ENCODE measurements at regions not wholly inside any gene's neighbourhood (a gene's known extent, or its start where the extent isn't known, plus 50 kb on each side); places are given as distances from the start of the nearest gene placed in this dataset.
"Not testable (repeated sequence)": the region's sequence is repeated elsewhere in the genome, so short reads cannot be mapped to it uniquely, and the experiment has no call there.

DNA sequence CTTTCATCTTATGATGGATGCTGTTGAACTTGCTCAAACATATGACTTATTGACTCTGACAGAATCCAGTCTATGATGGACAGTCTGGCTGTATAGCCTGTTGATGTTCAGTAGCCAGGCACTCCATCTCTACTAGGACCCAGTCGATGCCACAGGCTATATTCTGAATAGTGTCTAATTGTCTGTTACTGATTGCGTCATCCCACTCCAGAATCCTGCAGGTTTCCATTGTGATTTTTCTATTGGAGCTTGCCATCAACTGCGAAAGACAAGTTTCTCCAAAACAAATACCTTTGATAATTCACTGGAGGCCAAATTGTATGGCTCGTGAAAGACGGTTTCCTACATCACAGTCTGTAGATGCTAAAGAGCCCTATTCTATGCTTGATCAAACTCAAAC lies 481.7 kb upstream of the CHORDC1 start:
- Histone ChIP-seq H3K36me3 (ENCODE audit: control insufficient read depth, insufficient read depth, low read length) (no peaks in the 10 kb centered on the region), H3K4me1 (ENCODE audit: control insufficient read depth, insufficient read depth, low read length) (no peaks in the 10 kb centered on the region)

DNA sequence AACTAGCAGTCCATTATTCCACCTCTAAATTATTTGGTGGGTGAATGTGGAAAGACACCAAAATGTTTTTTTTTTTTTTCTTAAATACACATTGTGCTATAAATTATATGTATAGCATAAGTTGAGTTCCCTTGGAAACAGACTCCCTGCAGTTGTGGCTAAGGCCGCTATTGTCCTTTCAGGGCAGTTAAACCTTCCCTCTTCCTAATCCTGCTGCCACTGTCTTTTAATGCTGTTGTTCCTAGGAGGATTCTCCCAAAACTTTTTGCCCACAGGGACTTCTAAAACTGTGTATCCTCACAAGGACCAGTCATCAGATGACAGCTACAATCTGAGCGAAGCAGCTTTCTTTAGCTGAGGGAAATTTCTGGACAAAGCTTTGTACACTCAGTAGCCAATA lies 478.9 kb upstream of the CHORDC1 start:
- no peaks in the 10 kb centered on the region for H3K4me1 ChIP-seq (ENCODE audit: control insufficient read depth, insufficient read depth, low read length)

More for the DNA sequence above, 481.7 kb upstream of the CHORDC1 start:
- H3K4me3 ChIP-seq (ENCODE audit: low read depth, low read length), result no peak overlapping the region
- H3K9me3 ChIP-seq (ENCODE audit: control insufficient read depth, insufficient read depth, low read length), result no peaks in the 10 kb centered on the region
- no peaks in the 10 kb centered on the region for H3K27me3 ChIP-seq (ENCODE audit: control insufficient read depth, insufficient read depth, low read length)
- no peak overlapping the region for H3K9ac ChIP-seq (ENCODE audit: low read depth, low read length)

DNA sequence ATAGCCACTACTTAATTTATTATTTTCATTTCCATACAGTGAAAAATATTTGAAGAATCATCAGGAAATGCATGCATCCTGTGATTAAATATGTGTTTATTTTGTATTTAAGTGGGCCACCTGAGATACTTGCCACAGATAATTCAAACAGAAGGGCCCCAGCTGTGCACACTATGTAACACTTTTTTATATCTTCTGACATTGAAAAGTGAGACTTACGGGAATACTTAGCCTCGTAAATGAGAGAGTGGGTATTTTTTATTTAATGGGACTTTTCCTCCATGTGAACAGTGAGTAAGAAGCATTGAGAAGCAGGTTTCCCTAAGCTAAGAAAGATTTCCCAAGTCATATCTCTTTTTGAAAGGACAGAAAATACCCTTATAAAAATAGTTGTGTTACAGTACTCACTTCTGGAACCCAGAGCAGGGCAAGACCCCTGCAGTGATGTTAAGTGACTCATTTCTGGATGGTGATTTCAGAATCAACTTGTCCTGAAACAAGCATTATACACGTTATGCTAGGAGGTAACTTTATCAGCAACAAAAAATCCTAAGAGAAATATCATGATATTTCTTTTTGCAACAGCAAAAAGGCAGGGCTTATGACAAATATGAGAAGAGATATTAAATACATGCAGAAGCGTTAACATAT lies 478.1 kb upstream of the CHORDC1 start:
- H3K4me3 ChIP-seq (ENCODE audit: low read depth, low read length), result no peak overlapping the region

More for the DNA sequence above, 478.9 kb upstream of the CHORDC1 start:
- Histone ChIP-seq H3K27me3 (ENCODE audit: control insufficient read depth, insufficient read depth, low read length) (no peaks in the 10 kb centered on the region), H3K9ac (ENCODE audit: low read depth, low read length) (no peak overlapping the region), H3K4me3 (ENCODE audit: low read depth, low read length) (no peak overlapping the region), H3K36me3 (ENCODE audit: control insufficient read depth, insufficient read depth, low read length) (no peaks in the 10 kb centered on the region), H3K9me3 (ENCODE audit: control insufficient read depth, insufficient read depth, low read length) (no peaks in the 10 kb centered on the region)

DNA sequence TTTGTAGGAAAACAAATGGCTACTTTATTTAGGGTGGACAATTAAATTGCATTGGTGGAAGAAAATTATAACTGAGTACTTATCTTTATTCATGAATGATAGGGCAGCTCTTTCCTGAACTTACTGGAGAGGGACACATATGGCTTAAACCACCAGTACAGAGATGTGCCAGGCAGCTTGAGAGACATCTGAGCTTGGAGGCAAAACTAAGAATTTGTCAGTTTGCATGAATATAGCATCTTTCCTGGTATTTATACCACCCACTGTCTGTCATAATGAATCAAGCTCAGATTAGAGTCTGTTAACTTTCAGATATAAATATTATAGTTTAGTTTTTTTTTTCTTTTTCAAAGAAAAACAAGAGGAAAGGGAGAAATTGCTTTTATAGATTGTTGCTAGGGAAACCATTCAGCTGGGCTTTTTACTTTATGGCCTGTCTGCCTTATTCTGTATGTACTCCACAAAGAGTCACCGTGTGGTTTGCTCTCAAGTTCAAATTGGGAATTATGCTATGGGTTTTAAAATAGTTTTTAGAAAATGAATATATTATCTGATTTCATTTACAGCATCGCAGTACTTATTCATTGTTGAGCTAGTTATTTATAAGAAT lies 477.0 kb upstream of the CHORDC1 start:
- Histone ChIP-seq H3K9me3 (ENCODE audit: control insufficient read depth, insufficient read depth, low read length) (no peaks in the 10 kb centered on the region), H3K4me1 (ENCODE audit: control insufficient read depth, insufficient read depth, low read length) (no peaks in the 10 kb centered on the region), H3K9ac (ENCODE audit: low read depth, low read length) (no peak overlapping the region), H3K27me3 (ENCODE audit: control insufficient read depth, insufficient read depth, low read length) (no peaks in the 10 kb centered on the region), H3K36me3 (ENCODE audit: control insufficient read depth, insufficient read depth, low read length) (no peaks in the 10 kb centered on the region), H3K4me3 (ENCODE audit: low read depth, low read length) (no peak overlapping the region)

More for the DNA sequence above, 478.1 kb upstream of the CHORDC1 start:
- Histone ChIP-seq H3K9me3 (ENCODE audit: control insufficient read depth, insufficient read depth, low read length) (no peaks in the 10 kb centered on the region), H3K36me3 (ENCODE audit: control insufficient read depth, insufficient read depth, low read length) (no peaks in the 10 kb centered on the region), H3K9ac (ENCODE audit: low read depth, low read length) (no peak overlapping the region), H3K27me3 (ENCODE audit: control insufficient read depth, insufficient read depth, low read length) (no peaks in the 10 kb centered on the region), H3K4me1 (ENCODE audit: control insufficient read depth, insufficient read depth, low read length) (no peaks in the 10 kb centered on the region)

DNA sequence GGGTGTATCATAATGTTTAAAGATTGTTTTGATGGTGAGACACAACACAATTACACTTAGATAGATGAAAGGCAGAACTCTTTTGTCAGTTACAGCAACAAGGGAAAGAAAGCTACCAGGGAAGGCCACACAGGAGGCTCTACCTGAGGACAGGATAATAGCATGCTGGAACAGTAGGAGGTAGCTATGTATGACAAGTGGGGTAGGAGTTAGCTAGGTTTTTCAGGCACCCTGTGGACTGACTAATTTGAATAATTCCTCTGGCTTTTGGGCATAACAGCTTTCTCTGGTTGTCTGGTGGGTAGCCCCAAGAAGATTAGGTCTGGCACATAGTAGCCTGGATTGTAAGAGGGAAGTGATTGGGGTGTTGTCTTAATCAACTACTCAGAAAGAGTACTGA lies 475.4 kb upstream of the CHORDC1 start:
- H3K9ac ChIP-seq (ENCODE audit: low read depth, low read length), result no peak overlapping the region

DNA sequence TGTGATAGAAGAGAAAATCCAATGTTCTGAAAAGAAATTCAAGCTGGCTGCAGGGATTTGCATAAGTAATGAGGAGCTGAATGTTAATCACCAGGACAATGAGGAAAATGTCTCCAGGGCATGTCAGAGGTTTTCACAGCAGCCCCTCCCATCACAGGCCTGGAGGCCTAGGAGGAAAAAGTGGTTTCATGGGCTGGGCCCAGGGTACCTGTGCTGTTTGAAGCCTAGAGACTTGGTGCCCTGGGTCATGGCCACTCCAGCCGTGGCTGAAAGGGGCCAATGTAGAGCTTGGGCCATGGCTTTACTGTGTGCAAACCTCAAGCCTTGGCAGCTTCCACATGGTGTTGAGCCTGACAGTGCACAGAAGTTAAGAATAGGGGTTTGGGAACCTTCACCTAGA lies 452.6 kb upstream of the CHORDC1 start:
- not testable (repeated sequence) for H3K9ac ChIP-seq (ENCODE audit: low read depth, low read length); H3K9me3 ChIP-seq (ENCODE audit: control insufficient read depth, insufficient read depth, low read length)

More for the DNA sequence above, 475.4 kb upstream of the CHORDC1 start:
- Histone ChIP-seq H3K36me3 (ENCODE audit: control insufficient read depth, insufficient read depth, low read length) (no peaks in the 10 kb centered on the region), H3K4me1 (ENCODE audit: control insufficient read depth, insufficient read depth, low read length) (no peaks in the 10 kb centered on the region), H3K27me3 (ENCODE audit: control insufficient read depth, insufficient read depth, low read length) (no peaks in the 10 kb centered on the region), H3K9me3 (ENCODE audit: control insufficient read depth, insufficient read depth, low read length) (no peaks in the 10 kb centered on the region), H3K4me3 (ENCODE audit: low read depth, low read length) (no peak overlapping the region)

DNA sequence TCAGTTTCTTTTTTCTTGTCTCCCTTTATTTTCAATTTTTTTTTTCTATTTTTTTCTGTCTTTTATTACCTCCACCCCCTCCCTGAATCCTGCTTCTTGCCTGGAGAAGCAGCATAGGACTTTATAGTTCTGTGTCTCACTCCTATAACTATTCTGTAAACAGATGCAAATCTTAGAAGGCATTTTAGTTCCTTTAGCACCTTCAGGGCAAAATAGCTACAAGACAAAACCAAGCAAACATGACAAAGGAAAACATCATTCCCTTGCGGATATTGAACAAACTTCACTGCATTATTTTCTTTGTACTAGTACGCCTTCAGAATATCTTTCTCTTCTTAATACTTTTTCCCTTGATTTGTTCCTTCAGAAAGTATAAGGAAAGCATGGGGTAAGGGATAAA lies 446.2 kb upstream of the CHORDC1 start:
- H3K9me3 ChIP-seq (ENCODE audit: control insufficient read depth, insufficient read depth, low read length), result no peaks in the 10 kb centered on the region
- no peaks in the 10 kb centered on the region for H3K4me1 ChIP-seq (ENCODE audit: control insufficient read depth, insufficient read depth, low read length)
- no peak overlapping the region for H3K9ac ChIP-seq (ENCODE audit: low read depth, low read length)
- H3K4me3 ChIP-seq (ENCODE audit: low read depth, low read length), result no peak overlapping the region
- H3K27me3 ChIP-seq (ENCODE audit: control insufficient read depth, insufficient read depth, low read length), result no peaks in the 10 kb centered on the region
- no peaks in the 10 kb centered on the region for H3K36me3 ChIP-seq (ENCODE audit: control insufficient read depth, insufficient read depth, low read length)

More for the DNA sequence above, 452.6 kb upstream of the CHORDC1 start:
- not testable (repeated sequence) for H3K36me3 ChIP-seq (ENCODE audit: control insufficient read depth, insufficient read depth, low read length); H3K4me3 ChIP-seq (ENCODE audit: low read depth, low read length); H3K27me3 ChIP-seq (ENCODE audit: control insufficient read depth, insufficient read depth, low read length); H3K4me1 ChIP-seq (ENCODE audit: control insufficient read depth, insufficient read depth, low read length)

DNA sequence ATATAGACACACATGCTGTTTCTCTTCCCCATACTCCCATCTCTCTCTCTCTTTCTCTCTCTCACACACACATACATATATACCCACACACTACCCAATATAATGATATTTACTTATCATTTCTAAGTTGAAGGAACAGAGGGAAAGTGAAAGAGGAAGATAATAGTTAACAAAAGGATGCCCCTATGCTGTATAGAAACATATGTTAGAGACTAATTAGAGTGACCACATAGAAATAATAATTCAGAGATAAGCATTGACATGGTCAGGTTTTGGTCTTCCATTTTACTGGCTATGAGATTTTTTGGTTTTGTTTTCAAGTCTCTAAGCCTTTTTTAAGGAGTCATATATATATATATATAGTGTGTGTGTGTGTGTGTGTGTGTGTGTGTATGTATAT lies 445.7 kb upstream of the CHORDC1 start:
- Histone ChIP-seq H3K9me3 (ENCODE audit: control insufficient read depth, insufficient read depth, low read length) (no peaks in the 10 kb centered on the region), H3K9ac (ENCODE audit: low read depth, low read length) (no peak overlapping the region), H3K4me3 (ENCODE audit: low read depth, low read length) (no peak overlapping the region), H3K4me1 (ENCODE audit: control insufficient read depth, insufficient read depth, low read length) (no peaks in the 10 kb centered on the region), H3K27me3 (ENCODE audit: control insufficient read depth, insufficient read depth, low read length) (no peaks in the 10 kb centered on the region), H3K36me3 (ENCODE audit: control insufficient read depth, insufficient read depth, low read length) (no peaks in the 10 kb centered on the region)

DNA sequence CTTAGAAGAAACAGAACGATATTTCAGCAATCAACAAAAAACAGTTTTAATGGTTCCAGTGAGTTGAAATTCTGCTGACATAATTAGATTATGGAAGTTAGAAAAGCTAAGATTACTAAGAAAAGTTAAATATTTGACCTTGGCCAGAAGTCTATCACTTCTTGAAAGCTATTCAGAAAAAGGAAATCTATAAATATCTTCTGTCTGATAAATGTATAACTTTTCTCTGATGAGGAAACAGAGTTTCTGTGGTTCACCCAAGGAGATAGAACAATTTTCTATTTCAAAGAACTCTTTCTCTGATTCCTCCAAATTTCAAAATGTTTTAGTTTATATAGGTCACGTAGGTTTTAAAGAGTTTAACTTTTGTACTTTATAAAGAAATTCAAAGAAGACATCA lies 438.4 kb upstream of the CHORDC1 start:
- H3K36me3 ChIP-seq (ENCODE audit: control insufficient read depth, insufficient read depth, low read length), result no peaks in the 10 kb centered on the region
- no peak overlapping the region for H3K4me3 ChIP-seq (ENCODE audit: low read depth, low read length)
- no peaks in the 10 kb centered on the region for H3K9me3 ChIP-seq (ENCODE audit: control insufficient read depth, insufficient read depth, low read length)
- no peak overlapping the region for H3K9ac ChIP-seq (ENCODE audit: low read depth, low read length)
- H3K4me1 ChIP-seq (ENCODE audit: control insufficient read depth, insufficient read depth, low read length), result no peaks in the 10 kb centered on the region
- H3K27me3 ChIP-seq (ENCODE audit: control insufficient read depth, insufficient read depth, low read length), result no peaks in the 10 kb centered on the region

DNA sequence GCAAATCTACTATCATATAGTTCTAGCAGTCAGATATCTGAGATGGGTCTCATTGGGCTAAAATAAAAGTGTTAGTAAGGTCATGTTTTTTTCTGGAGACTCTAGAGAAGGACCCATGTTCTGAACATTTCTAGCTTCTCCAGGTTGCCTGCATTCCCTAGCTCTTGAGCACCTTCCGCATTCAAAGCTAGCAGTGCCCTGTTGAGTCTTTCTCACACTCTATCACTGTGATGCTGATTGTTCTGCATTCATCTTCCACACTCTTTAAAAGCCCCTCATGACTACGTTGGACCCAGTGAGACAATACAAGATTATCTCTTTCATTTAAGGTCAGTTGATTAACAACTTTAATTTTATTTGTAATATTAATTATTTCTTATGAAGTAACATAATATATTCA lies 433.3 kb upstream of the CHORDC1 start:
- Histone ChIP-seq H3K9ac (ENCODE audit: low read depth, low read length) (no peak overlapping the region), H3K4me1 (ENCODE audit: control insufficient read depth, insufficient read depth, low read length) (no peaks in the 10 kb centered on the region), H3K27me3 (ENCODE audit: control insufficient read depth, insufficient read depth, low read length) (no peaks in the 10 kb centered on the region), H3K36me3 (ENCODE audit: control insufficient read depth, insufficient read depth, low read length) (no peaks in the 10 kb centered on the region), H3K4me3 (ENCODE audit: low read depth, low read length) (no peak overlapping the region), H3K9me3 (ENCODE audit: control insufficient read depth, insufficient read depth, low read length) (no peaks in the 10 kb centered on the region)

DNA sequence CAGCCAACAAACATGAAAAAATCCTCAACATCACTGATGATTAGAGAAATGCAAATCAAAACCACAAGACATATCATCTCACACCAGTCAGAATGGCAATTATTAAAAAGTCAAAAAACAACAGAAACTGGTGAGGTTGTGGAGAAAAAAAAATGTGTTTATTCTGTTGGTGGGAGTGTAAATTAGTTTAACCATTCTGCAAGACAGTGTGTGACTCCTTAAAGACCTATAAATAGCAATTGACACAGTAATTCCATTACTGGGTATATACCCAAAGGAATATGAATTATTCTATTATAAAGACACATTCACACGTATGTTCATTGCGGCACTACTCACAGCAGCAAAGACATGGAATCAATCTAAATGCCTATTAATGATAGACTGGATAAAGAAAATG lies 427.3 kb upstream of the CHORDC1 start:
- Histone ChIP-seq H3K4me3 (ENCODE audit: low read depth, low read length) (no peak overlapping the region), H3K9ac (ENCODE audit: low read depth, low read length) (no peak overlapping the region), H3K9me3 (ENCODE audit: control insufficient read depth, insufficient read depth, low read length) (no peaks in the 10 kb centered on the region), H3K4me1 (ENCODE audit: control insufficient read depth, insufficient read depth, low read length) (no peaks in the 10 kb centered on the region), H3K36me3 (ENCODE audit: control insufficient read depth, insufficient read depth, low read length) (no peaks in the 10 kb centered on the region), H3K27me3 (ENCODE audit: control insufficient read depth, insufficient read depth, low read length) (no peaks in the 10 kb centered on the region)

DNA sequence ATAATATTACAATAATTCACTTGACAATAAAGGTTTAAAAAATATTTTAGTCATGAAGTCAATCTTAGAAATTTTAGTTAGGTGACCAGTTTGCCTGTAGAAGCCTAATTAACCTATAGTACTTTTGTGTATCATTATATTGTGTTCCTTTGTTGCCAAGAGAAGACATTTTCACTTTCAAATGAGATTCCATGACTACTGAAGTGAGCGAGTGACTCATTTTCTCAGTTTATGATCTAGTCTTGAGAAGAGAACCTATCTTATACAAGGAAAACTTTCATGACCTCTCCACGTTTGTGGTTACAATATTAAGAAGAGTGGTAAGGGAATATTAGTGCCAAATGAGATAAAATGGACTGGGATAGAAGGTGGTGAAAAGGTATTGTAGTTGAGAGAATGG lies 423.9 kb upstream of the CHORDC1 start:
- H3K9ac ChIP-seq (ENCODE audit: low read depth, low read length), result no peak overlapping the region
- no peaks in the 10 kb centered on the region for H3K4me1 ChIP-seq (ENCODE audit: control insufficient read depth, insufficient read depth, low read length)
- H3K4me3 ChIP-seq (ENCODE audit: low read depth, low read length), result no peak overlapping the region
- H3K36me3 ChIP-seq (ENCODE audit: control insufficient read depth, insufficient read depth, low read length), result no peaks in the 10 kb centered on the region
- H3K9me3 ChIP-seq (ENCODE audit: control insufficient read depth, insufficient read depth, low read length), result no peaks in the 10 kb centered on the region
- H3K27me3 ChIP-seq (ENCODE audit: control insufficient read depth, insufficient read depth, low read length), result no peaks in the 10 kb centered on the region
